NT2/D1 (cell line): ENCODE measurements at regions not wholly inside any gene's neighbourhood (a gene's known extent, or its start where the extent isn't known, plus 50 kb on each side); places are given as distances from the start of the nearest gene placed in this dataset.
"Not testable (repeated sequence)": the region's sequence is repeated elsewhere in the genome, so short reads cannot be mapped to it uniquely, and the experiment has no call there.

Experiments
- DNase-seq: peaks from one replicate; pipeline ENCODE4 v3.0.0-alpha.2; 2011; ENCODE audit warnings: low read depth, low spot score
- H3K27me3 ChIP-seq: 2 replicates; pipeline ENCODE4 v1.6.0; 2011; ENCODE audit warnings: mild to moderate bottlenecking; ENCODE audit not compliant: insufficient read length, insufficient read depth
- H3K36me3 ChIP-seq: 2 replicates; pipeline ENCODE4 v1.6.1; 2011; ENCODE audit warnings: mild to moderate bottlenecking, low read length, mixed read lengths; ENCODE audit not compliant: insufficient read depth, insufficient read length
- H3K4me1 ChIP-seq: 2 replicates; pipeline ENCODE4 v1.5.1; 2011; ENCODE audit not compliant: insufficient read depth, insufficient read length
- H3K4me3 ChIP-seq: 2 replicates; pipeline ENCODE4 v1.5.1; 2011; ENCODE audit warnings: low read depth; ENCODE audit not compliant: insufficient read length
- H3K9ac ChIP-seq: 2 replicates; pipeline ENCODE4 v1.6.0; 2011; ENCODE audit warnings: low read depth; ENCODE audit not compliant: insufficient read length
- H3K9me3 ChIP-seq: 2 replicates; pipeline ENCODE4 v1.5.1; 2011; ENCODE audit warnings: mild to moderate bottlenecking, low read length; ENCODE audit not compliant: insufficient read depth
- SUZ12 ChIP-seq: IDR thresholded peaks from 2 replicates; pipeline ENCODE4 v1.6.1; 2011; ENCODE audit not compliant: insufficient read length, insufficient read depth; ENCODE audit errors: extremely low read depth
- YY1 ChIP-seq: IDR thresholded peaks from 2 replicates; pipeline ENCODE4 v1.6.1; 2011; ENCODE audit not compliant: insufficient read length, insufficient read depth
- ZNF274 ChIP-seq: IDR thresholded peaks from 2 replicates; pipeline ENCODE4 v1.6.1; 2011; ENCODE audit warnings: mild to moderate bottlenecking, low read depth, low read length

DNA sequence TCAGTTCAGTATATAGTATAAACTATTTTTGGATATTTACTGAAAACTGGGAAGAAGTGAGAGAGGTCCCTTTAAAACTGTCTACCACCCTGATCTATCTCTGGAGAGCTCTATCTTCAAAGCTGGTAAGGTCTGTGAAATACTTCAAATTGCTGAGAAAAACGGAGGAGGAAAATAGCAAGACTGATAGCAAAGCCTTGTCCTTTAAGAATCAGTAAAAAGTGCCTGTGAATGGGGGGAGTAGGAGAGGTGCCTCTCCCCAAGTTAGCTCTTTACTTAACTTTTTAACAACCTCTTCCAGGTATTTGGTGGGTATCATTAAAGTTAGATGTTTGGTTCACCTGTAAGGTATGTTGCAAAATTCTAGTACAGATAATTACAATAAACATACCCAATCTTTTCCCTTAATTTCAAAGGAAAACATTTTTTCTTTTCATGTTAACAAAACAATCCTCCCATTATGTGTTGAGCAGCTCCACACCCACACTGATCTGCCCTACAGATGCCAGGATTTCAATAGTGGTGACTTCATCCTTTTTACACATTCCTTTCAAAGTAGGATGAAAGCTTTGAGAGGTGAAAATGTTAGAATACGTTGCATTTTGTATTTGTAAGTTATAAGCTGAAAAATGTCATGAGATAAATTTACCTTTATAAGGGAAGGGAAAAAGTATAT is 149.2 kb downstream of the CRPPA start:
- no peaks in the 10 kb centered on the region for H3K4me1 ChIP-seq
- peak; percentile 51 for DNase-seq
- TF ChIP-seq YY1 (no peak), ZNF274 (no peak), SUZ12 (no peak)
- no peak overlapping the region for H3K9ac ChIP-seq
- no peaks in the 10 kb centered on the region for H3K27me3 ChIP-seq
- H3K9me3 ChIP-seq = no peaks in the 10 kb centered on the region
- H3K36me3 ChIP-seq = no peaks in the 10 kb centered on the region
- H3K4me3 ChIP-seq = no peak overlapping the region

DNA sequence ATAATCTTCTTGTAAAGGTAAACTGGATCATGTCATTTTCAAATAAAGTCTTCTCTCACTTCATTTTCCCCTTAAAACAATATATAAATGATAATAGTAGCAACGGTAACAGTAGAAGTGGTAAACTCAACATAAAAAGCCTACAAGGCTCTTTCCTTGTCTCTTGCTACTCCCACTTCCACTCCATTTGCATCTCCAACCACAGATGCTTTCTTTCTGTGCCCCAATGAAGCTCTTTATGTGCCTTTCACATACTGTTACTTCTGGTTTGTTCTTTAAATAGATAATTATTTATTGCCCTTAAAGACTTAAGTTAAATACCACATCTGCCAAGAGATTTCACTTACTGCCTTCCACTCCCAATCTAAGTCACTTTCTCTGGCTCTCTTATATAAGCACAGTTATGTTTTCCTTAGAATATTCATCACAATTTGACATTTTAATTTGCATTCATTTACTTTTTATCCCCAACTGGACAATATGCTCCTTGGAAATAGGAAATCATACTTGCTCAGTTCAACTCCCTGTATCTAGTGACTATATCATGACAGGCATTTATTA is 149.9 kb downstream of the CRPPA start:
- Histone ChIP-seq H3K9me3 (no peaks in the 10 kb centered on the region), H3K4me3 (no peak overlapping the region), H3K27me3 (no peaks in the 10 kb centered on the region), H3K4me1 (no peaks in the 10 kb centered on the region), H3K9ac (no peak overlapping the region), H3K36me3 (no peaks in the 10 kb centered on the region)
- TF ChIP-seq YY1 (no peak), ZNF274 (no peak), SUZ12 (no peak)
- DNase-seq = no peak

DNA sequence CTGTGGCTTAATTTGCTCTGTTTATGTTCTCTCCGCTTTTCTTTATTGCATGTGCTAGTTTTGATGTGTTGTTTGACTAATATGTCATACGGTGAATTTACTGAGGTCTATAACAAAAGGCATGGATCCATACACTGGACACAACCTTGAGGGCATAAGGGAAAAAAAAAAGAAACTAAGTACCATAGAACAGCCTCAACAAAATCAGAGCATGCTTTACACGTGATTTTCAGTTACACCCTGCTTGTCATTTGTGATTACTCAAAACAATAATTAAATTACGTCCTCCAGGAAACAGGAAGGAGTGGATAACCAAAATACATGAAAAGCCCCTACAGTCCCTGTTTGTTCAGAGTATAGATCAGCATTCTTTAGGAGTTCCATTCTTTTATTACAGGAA is 150.5 kb downstream of the CRPPA start:
- H3K9ac ChIP-seq = no peak overlapping the region
- no peak overlapping the region for H3K4me3 ChIP-seq
- no peaks in the 10 kb centered on the region for H3K9me3 ChIP-seq
- no peaks in the 10 kb centered on the region for H3K27me3 ChIP-seq
- no peak for DNase-seq
- H3K4me1 ChIP-seq = no peaks in the 10 kb centered on the region
- no peaks in the 10 kb centered on the region for H3K36me3 ChIP-seq
- no peak for TF ChIP-seq ZNF274
- no peak for TF ChIP-seq SUZ12
- no peak for TF ChIP-seq YY1

GRCh38 chr7:16268821-16269768 is 152.2 kb downstream of the CRPPA start:
- H3K9me3 ChIP-seq = no peaks in the 10 kb centered on the region
- no peak overlapping the region for H3K4me3 ChIP-seq
- no peak for TF ChIP-seq SUZ12
- no peak for TF ChIP-seq ZNF274
- no peak for TF ChIP-seq YY1
- no peaks in the 10 kb centered on the region for H3K36me3 ChIP-seq
- no peak for DNase-seq
- no peaks in the 10 kb centered on the region for H3K27me3 ChIP-seq
- no peaks in the 10 kb centered on the region for H3K4me1 ChIP-seq
- H3K9ac ChIP-seq = no peak overlapping the region

GRCh38 chr7:16267953-16268820 is 153.2 kb downstream of the CRPPA start:
- Histone ChIP-seq H3K9me3 (no peaks in the 10 kb centered on the region), H3K27me3 (no peaks in the 10 kb centered on the region), H3K4me3 (no peak overlapping the region), H3K36me3 (no peaks in the 10 kb centered on the region), H3K9ac (no peak overlapping the region), H3K4me1 (no peaks in the 10 kb centered on the region)
- no peak for TF ChIP-seq SUZ12
- TF ChIP-seq YY1 = no peak
- no peak for TF ChIP-seq ZNF274
- DNase-seq = no peak

GRCh38 chr7:16266877-16267276 is 154.5 kb downstream of the CRPPA start:
- no peak for TF ChIP-seq YY1
- TF ChIP-seq SUZ12 = no peak
- TF ChIP-seq ZNF274 = no peak
- no peaks in the 10 kb centered on the region for H3K9me3 ChIP-seq
- no peak for DNase-seq
- H3K4me1 ChIP-seq = no peaks in the 10 kb centered on the region
- H3K4me3 ChIP-seq = no peak overlapping the region
- H3K27me3 ChIP-seq = no peaks in the 10 kb centered on the region
- H3K9ac ChIP-seq = no peak overlapping the region
- H3K36me3 ChIP-seq = no peaks in the 10 kb centered on the region

DNA sequence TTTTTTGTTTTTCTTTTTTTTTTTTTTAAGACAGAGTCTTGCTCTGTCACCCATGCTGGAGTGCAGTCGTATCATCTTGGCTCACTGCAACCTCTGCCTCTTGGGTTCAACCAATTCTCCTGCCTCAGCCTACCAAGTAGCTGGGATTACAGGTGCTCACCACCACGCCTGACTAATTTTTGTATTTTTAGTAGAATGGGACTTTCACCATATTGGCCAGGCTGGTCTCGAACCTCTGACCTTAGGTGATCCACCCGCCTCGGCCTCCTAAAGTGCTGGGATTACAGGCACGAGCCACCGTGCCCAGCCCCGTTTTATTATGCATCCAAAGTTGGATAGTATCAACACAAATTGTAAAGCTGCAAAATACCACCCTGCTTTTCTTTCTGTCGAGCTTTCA is 154.9 kb downstream of the CRPPA start:
- H3K4me1 ChIP-seq, H3K4me3 ChIP-seq, DNase-seq, H3K9me3 ChIP-seq, H3K27me3 ChIP-seq, H3K36me3 ChIP-seq, H3K9ac ChIP-seq: not testable (repeated sequence)
